ENCODE measurements at regions not wholly inside any gene's neighbourhood (a gene's known extent, or its start where the extent isn't known, plus 50 kb on each side); places are given as distances from the start of the nearest gene placed in this dataset.

- DNase-seq, result no peak
Observed at GRCh38 chr9:19995619-19996018, 206.8 kb upstream of the SLC24A2 start.

DNA sequence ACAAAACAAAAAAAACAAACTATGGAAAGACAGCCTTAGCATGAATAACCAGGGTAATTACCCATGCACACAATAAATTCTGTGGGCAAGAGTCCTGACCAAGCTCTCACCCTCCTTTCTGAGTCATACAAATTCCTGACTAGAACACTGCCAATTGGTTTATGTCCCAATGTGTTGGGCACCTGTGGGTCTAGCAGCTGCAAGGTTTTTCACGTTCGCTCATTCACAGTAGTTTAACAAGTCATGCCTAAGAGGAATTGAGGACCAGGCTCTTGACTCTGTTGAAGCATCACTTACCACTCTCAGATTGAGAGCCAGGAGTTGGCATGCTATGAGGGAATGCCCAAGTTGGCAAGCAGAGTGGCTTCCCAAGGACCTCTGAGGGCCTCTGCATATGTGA, 205.5 kb upstream of the SLC24A2 start:
- no peak for DNase-seq

GRCh38 chr9:19992556-19992955, 203.7 kb upstream of the SLC24A2 start:
- DNase-seq, result peak; percentile 37

- DNase-seq, result no peak
Observed at GRCh38 chr9:19989213-19989612, 200.4 kb upstream of the SLC24A2 start.

GRCh38 chr9:19988281-19988680, 199.4 kb upstream of the SLC24A2 start:
- DNase-seq, result no peak

DNA sequence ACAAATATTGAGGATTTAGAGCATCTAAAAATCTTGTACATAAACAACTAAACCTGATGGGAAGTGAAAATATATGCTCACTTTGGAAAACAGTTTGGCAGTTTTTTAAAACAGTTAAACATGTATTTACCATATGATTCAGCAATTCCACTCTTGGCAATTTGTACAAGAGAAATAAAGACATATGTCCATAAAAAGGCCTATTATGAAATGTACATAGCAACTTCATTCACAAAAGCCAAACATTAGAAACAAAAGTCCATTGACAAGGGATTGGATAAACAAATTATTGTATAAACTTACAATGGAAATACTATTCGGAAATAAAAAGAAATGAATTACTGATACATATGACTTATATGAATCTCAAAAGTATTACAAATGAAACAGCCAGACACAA, 196.2 kb upstream of the SLC24A2 start:
- DNase-seq, result no peak

- DNase-seq, result no peak
Observed at GRCh38 chr9:19976226-19976625, 187.4 kb upstream of the SLC24A2 start.

DNA sequence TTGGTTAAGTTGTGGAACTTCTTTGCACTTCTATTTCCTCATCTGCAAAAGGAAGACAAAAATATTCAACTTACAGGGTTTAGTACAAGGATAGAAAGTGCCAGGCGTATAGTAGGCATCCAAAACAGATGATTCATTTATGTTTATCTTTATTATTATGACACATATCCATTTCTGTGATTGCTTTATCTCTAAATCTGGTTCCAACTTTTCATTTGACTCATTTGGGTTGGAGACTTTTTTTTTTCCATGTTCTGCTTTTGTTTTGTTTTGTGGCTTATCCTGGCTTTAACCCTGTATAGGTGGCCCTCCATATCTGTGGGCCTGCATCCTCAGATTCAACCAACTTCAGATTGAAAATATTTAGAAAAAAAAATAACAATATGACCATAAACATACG, 186.7 kb upstream of the SLC24A2 start:
- no peak for DNase-seq

DNA sequence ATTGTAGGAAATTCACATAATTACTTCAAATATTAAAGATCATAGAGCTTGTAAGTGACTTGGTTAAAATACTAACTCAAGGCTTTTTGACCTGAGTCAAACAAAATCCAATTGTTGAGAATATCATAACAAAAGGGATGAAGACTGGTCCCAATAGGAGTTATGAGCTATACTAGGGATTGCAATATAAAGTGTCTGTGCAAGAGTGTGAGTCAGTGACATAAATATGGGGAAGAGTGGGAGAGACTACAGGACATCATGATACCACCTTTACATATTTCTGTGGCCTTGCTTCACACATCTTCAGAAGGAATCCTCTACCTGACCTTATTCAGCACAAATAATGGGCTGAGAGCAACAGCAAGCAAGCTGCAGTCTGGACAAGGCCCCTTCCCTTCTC, 180.9 kb upstream of the SLC24A2 start:
- DNase-seq, result no peak

GRCh38 chr9:19967888-19968459, 179.1 kb upstream of the SLC24A2 start:
- no peak for DNase-seq

GRCh38 chr9:19967216-19967887, 178.5 kb upstream of the SLC24A2 start:
- no peak for DNase-seq

GRCh38 chr9:19965336-19965735, 176.5 kb upstream of the SLC24A2 start:
- DNase-seq, result peak; percentile 19

GRCh38 chr9:19947996-19948395, 159.2 kb upstream of the SLC24A2 start:
- DNase-seq, result no peak

DNA sequence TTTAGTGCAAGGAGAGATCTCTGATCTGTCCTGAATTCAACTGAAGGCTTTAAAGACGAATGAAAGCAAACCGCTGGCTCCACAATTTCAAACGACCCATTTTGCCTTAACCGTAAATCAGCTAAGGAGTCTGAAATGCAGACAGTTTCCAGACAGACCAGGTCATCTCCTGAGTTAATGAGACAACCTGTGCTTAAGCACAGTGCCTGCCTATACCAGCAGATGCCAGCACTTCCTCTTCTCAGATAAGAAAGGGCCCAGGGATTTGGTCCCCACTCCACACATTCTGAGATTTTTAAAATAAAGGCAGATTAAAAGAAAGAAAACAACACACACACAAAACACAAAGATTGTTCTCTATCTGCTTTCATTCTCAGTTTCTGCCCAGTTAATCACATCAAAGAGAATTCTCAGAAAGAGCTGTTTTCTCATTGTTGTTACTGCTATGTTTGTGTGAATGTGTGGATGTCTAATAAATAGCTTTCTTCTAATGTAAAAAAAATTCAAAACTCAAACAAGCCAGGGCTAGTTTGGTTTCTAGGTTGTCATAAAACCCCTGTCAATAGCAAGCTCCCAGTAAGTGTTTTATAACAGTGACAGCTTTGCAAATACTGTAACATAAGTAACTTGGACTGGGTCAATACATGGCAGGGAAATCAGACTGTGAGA, 157.7 kb upstream of the SLC24A2 start:
- DNase-seq, result no peak

DNA sequence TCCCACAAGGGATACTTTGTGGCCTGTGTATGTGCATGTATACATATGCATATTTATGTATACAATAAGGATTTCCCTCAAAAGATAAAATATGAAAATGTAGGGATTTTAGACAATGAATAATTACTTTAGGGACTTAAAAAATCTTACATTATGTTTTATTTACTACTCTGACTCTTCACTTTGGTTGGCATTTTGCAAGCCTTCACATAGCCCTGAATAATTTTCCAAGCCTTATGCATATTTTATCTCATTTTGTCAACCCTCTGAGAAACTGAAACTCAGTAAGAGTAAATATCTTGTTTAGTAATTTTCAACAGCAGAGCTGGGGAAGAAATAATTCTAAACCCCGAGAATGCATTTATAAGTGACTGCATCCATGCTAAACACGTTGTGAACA, 153.0 kb upstream of the SLC24A2 start:
- DNase-seq, result no peak

- no peak for DNase-seq
Observed at GRCh38 chr9:19940811-19941535, 152.1 kb upstream of the SLC24A2 start.

DNA sequence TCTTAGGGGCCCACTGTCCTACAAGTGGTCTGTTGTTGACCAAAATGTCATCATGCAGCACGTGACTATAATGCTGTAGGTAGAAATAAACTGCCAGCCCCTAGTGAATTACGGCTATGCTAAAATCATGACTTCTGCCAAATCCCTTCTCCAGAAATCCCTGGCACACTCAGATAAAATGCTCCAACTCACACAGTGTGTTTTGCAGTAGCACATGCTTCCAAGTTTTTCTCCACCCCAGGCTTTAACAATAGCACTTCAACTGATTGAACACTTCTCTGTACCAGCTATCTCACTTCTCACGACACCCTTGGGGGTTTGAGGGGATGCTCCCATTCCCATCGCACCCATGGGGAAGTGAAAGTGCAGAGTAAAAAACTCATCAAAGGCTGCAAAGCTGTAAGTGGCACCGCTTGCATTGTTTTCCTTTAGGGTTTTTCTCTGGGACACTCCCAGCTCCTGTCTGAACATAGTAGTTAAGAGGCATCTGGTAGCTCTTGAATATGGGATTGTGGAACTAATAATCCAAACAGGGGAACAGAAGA, 151.0 kb upstream of the SLC24A2 start:
- DNase-seq, result no peak

GRCh38 chr9:19938990-19939733, 150.3 kb upstream of the SLC24A2 start:
- DNase-seq, result no peak

- no peak for DNase-seq
Observed at GRCh38 chr9:19937121-19937520, 148.3 kb upstream of the SLC24A2 start.

- no peak for DNase-seq
Observed at GRCh38 chr9:19936598-19936997, 147.8 kb upstream of the SLC24A2 start.

DNA sequence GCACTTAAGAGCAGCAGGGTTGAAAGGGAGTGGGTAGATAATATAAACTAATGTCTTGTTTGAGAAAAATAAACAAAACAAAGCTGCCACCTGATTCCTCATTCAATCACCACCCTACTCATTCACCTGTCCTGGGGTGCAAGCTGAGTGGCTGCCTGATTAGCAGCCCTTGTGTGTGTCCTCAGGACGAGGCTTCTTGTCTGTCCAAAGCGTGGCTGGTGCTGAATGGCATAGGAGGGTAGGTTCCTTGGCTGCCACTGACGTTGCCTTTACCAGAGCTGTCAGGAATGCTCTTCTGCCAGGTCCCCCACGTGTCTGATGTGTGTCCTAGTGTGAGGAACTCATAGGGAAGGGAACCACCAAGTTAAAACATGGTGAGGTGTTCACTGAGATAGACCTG, 146.6 kb upstream of the SLC24A2 start:
- no peak for DNase-seq

DNA sequence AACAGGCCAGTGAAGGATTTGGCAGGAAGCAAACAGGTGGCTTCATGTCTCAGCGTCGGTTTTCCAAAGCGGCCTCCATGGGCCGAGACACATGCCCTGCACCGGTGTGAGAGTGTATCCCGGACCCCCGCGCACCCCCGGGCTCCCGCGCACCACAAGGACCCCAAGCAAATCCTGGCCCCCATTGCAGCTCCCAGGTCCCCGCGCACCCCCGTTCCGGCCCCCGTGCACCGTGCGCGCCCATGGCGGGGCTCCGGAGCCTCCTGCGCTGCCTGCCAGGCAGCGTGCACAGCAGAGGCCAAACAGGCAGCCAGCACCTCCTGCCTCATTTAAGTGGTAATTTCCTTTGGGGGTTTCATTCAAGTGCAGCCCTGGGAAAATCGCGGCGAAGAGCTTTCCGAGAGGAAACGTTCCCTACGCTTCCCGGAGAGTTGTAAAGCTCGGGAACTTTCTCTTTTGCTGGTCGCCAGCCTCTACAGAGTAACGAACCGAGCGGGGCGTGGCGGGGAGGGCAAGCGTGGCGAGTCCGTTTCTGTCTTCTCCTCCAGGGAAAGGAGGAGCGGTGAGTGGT, 145.5 kb upstream of the SLC24A2 start:
- DNase-seq, result no peak
